GM12878 (cell line): ENCODE measurements at regions not wholly inside any gene's neighbourhood (a gene's known extent, or its start where the extent isn't known, plus 50 kb on each side); places are given as distances from the start of the nearest gene placed in this dataset.

Experiments
- CHD1 ChIP-seq: IDR thresholded peaks from 2 replicates; pipeline ENCODE4 v1.6.1; 2012; ENCODE audit warnings: low read depth, low read length, improper control_type of control experiment
- SIX5 ChIP-seq: IDR thresholded peaks from 2 replicates; pipeline ENCODE4 v1.6.1; 2011; ENCODE audit warnings: mild to moderate bottlenecking, low read depth, low read length, moderate library complexity; ENCODE audit not compliant: severe bottlenecking
- SRF ChIP-seq, 2 experiments: IDR thresholded peaks; 2 replicates each; pipeline ENCODE4 v1.6.1; 2011; ENCODE audit warnings: low read depth in 2 of 2, low read length in 2 of 2, mild to moderate bottlenecking in 1 of 2, moderate library complexity in 1 of 2
- TF ChIP-seq, protein P1 (sequence below): fragments of 450-650 bp; IDR thresholded peaks from 2 replicates; pipeline ENCODE4 v1.6.1; 2017; ENCODE audit warnings: mild to moderate bottlenecking, low read depth, inconsistent platforms; ENCODE audit not compliant: poor library complexity, severe bottlenecking
- TF ChIP-seq, protein P2 (sequence below): fragments of 450-650 bp; IDR thresholded peaks from 2 replicates; pipeline ENCODE4 v1.6.1; 2017; ENCODE audit warnings: mild to moderate bottlenecking, moderate library complexity
- TF ChIP-seq, protein P3 (sequence below): fragments of 450-650 bp; IDR thresholded peaks from 2 replicates; pipeline ENCODE4 v1.6.1; 2016; ENCODE audit warnings: mild to moderate bottlenecking, moderate library complexity, borderline replicate concordance

DNA sequence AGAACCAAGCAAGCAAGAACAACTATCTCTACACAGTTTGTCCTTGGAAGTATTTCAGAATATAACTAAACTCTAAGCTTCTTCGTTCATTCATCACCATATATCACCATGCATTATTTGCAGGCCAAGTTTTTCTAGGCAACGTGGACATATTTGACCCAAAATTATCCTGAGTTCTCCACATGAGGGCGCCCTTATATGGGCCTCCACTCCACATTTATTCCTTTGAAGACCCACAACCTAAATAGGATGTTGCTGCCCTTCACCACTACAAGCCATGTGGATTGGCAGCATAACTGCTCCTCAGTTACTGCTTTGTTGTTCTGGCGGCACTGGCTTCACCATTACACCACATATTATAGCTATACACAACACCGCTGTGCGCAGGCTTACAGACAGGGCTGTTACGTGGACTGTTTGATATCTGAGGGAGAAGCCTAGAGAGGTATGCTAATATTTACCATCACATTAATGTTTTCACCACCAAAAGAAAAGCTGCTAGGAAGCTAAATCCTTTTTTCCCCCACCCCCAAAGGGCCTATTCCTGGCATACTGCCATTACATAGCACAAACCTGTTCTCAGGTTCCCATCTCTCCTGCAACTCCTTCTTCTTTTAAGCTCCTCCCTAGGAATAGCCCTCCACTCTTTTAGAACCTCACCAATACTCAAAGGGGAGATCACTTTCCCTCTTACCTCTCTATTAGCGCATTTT is 411.7 kb downstream of the C6orf118 start (continued):
- TF ChIP-seq CHD1 (no peak), SIX5 (no peak), SRF (IDR thresholded peaks at IDR 0.05; ENCODE audit: low read depth in 2 of 2, low read length in 2 of 2) (no peak)
- TF ChIP-seq, protein P1, sequence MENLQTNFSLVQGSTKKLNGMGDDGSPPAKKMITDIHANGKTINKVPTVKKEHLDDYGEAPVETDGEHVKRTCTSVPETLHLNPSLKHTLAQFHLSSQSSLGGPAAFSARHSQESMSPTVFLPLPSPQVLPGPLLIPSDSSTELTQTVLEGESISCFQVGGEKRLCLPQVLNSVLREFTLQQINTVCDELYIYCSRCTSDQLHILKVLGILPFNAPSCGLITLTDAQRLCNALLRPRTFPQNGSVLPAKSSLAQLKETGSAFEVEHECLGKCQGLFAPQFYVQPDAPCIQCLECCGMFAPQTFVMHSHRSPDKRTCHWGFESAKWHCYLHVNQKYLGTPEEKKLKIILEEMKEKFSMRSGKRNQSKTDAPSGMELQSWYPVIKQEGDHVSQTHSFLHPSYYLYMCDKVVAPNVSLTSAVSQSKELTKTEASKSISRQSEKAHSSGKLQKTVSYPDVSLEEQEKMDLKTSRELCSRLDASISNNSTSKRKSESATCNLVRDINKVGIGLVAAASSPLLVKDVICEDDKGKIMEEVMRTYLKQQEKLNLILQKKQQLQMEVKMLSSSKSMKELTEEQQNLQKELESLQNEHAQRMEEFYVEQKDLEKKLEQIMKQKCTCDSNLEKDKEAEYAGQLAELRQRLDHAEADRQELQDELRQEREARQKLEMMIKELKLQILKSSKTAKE: no peak
- TF ChIP-seq, protein P2, sequence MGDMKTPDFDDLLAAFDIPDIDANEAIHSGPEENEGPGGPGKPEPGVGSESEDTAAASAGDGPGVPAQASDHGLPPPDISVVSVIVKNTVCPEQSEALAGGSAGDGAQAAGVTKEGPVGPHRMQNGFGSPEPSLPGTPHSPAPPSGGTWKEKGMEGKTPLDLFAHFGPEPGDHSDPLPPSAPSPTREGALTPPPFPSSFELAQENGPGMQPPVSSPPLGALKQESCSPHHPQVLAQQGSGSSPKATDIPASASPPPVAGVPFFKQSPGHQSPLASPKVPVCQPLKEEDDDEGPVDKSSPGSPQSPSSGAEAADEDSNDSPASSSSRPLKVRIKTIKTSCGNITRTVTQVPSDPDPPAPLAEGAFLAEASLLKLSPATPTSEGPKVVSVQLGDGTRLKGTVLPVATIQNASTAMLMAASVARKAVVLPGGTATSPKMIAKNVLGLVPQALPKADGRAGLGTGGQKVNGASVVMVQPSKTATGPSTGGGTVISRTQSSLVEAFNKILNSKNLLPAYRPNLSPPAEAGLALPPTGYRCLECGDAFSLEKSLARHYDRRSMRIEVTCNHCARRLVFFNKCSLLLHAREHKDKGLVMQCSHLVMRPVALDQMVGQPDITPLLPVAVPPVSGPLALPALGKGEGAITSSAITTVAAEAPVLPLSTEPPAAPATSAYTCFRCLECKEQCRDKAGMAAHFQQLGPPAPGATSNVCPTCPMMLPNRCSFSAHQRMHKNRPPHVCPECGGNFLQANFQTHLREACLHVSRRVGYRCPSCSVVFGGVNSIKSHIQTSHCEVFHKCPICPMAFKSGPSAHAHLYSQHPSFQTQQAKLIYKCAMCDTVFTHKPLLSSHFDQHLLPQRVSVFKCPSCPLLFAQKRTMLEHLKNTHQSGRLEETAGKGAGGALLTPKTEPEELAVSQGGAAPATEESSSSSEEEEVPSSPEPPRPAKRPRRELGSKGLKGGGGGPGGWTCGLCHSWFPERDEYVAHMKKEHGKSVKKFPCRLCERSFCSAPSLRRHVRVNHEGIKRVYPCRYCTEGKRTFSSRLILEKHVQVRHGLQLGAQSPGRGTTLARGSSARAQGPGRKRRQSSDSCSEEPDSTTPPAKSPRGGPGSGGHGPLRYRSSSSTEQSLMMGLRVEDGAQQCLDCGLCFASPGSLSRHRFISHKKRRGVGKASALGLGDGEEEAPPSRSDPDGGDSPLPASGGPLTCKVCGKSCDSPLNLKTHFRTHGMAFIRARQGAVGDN: no peak
- TF ChIP-seq, protein P3, sequence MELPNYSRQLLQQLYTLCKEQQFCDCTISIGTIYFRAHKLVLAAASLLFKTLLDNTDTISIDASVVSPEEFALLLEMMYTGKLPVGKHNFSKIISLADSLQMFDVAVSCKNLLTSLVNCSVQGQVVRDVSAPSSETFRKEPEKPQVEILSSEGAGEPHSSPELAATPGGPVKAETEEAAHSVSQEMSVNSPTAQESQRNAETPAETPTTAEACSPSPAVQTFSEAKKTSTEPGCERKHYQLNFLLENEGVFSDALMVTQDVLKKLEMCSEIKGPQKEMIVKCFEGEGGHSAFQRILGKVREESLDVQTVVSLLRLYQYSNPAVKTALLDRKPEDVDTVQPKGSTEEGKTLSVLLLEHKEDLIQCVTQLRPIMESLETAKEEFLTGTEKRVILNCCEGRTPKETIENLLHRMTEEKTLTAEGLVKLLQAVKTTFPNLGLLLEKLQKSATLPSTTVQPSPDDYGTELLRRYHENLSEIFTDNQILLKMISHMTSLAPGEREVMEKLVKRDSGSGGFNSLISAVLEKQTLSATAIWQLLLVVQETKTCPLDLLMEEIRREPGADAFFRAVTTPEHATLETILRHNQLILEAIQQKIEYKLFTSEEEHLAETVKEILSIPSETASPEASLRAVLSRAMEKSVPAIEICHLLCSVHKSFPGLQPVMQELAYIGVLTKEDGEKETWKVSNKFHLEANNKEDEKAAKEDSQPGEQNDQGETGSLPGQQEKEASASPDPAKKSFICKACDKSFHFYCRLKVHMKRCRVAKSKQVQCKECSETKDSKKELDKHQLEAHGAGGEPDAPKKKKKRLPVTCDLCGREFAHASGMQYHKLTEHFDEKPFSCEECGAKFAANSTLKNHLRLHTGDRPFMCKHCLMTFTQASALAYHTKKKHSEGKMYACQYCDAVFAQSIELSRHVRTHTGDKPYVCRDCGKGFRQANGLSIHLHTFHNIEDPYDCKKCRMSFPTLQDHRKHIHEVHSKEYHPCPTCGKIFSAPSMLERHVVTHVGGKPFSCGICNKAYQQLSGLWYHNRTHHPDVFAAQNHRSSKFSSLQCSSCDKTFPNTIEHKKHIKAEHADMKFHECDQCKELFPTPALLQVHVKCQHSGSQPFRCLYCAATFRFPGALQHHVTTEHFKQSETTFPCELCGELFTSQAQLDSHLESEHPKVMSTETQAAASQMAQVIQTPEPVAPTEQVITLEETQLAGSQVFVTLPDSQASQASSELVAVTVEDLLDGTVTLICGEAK: no peak
- TF ChIP-seq, all 136 proteins: peak for 0
